ENCODE measurements at regions not wholly inside any gene's neighbourhood (a gene's known extent, or its start where the extent isn't known, plus 50 kb on each side); places are given as distances from the start of the nearest gene placed in this dataset.

- TF ChIP-seq, protein P1, sequence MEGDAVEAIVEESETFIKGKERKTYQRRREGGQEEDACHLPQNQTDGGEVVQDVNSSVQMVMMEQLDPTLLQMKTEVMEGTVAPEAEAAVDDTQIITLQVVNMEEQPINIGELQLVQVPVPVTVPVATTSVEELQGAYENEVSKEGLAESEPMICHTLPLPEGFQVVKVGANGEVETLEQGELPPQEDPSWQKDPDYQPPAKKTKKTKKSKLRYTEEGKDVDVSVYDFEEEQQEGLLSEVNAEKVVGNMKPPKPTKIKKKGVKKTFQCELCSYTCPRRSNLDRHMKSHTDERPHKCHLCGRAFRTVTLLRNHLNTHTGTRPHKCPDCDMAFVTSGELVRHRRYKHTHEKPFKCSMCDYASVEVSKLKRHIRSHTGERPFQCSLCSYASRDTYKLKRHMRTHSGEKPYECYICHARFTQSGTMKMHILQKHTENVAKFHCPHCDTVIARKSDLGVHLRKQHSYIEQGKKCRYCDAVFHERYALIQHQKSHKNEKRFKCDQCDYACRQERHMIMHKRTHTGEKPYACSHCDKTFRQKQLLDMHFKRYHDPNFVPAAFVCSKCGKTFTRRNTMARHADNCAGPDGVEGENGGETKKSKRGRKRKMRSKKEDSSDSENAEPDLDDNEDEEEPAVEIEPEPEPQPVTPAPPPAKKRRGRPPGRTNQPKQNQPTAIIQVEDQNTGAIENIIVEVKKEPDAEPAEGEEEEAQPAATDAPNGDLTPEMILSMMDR (IDR thresholded peaks at IDR 0.05; ENCODE audit: insufficient read depth, low read length, missing control alignments): no peak
- POLR2A ChIA-PET: no interaction called here
- CTCF ChIA-PET: interaction anchor here (1.0 to 1.8 kb wide), 2 partner anchors 9 to 16 kb away, joined by 3 read pairs; no protein-coding TSS in a partner anchor
- H3K4me3 ChIP-seq (ENCODE audit: low read depth, low read length): no peak overlapping the region
- DNase-seq (ENCODE audit: low read depth, low spot score): no peak
Observed at GRCh38 chr22:22816171-22816514, 71.5 kb upstream of the IGLL5 start.

DNA sequence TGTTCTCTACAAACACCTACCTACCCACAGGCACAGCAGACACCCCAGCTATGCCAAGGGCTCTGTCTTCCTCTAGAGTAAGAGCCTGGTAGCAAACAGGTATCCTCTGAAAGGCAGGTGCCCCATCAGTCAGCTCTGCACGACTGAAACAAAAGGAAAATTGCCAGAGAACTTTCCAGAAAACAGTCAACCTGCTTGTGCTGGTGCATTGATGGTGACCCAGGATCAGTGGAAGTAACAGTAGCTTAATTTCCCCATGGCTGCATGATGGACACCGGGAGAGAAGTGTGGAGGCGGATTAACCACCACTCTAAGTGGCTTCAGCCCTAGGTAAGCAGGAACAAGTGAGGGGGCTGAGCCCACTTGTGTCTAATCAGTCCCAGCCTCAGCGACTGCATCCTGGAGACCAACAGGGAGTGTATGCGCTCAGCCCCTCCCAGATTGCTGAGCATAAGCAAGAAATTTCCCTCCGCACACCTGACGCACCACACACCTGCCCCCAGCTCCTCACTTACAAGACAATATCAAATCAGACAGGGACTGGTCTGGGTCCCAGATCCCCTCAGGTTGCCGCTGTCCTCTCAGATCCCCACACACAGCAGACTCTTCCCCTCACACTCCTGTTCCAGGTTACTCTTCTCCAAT, 70.7 kb upstream of the IGLL5 start:
- DNase-seq (ENCODE audit: low read depth, low spot score): no peak
- H3K4me3 ChIP-seq (ENCODE audit: low read depth, low read length): no peak overlapping the region
- TF ChIP-seq, protein P1 (IDR thresholded peaks at IDR 0.05; ENCODE audit: insufficient read depth, low read length, missing control alignments): no peak
- ChIA-PET CTCF (interaction anchor here (1.0 kb wide), 1 partner anchor 9 kb away, joined by 3 read pairs; no protein-coding TSS in a partner anchor), POLR2A (no interaction called here)

- ChIA-PET CTCF (interaction anchor here (0.7 to 1.1 kb wide), 3 partner anchors 8 to 10 kb away, joined by 3 read pairs; no protein-coding TSS in a partner anchor), POLR2A (no interaction called here)
- TF ChIP-seq, protein P1 (IDR thresholded peaks at IDR 0.05; ENCODE audit: insufficient read depth, low read length, missing control alignments): no peak
- no peak overlapping the region for H3K4me3 ChIP-seq (ENCODE audit: low read depth, low read length)
- DNase-seq (ENCODE audit: low read depth, low spot score): no peak
Observed at GRCh38 chr22:22817468-22818201, 70.0 kb upstream of the IGLL5 start.

DNA sequence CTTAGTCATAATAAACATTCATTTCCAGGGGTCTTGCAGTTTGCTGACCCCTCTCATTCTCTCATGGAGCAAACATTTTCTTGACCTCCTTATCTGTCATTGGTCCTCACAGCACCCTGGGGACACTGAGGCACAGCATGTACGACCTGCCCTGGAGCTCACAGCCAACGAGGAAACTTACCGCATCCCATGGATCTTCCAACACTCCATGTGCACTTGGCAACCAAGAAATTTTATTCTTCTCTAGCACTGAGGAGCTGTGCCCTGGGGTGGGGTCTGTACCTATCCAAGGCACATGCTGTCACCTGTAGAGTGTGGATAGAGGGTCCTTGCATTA, 69.4 kb upstream of the IGLL5 start:
- H3K4me3 ChIP-seq (ENCODE audit: low read depth, low read length): no peak overlapping the region
- TF ChIP-seq, protein P1 (IDR thresholded peaks at IDR 0.05; ENCODE audit: insufficient read depth, low read length, missing control alignments): no peak
- no peak for DNase-seq (ENCODE audit: low read depth, low spot score)
- POLR2A ChIA-PET: no interaction called here
- CTCF ChIA-PET: interaction anchor here (0.7 to 1.1 kb wide), 2 partner anchors 8 to 11 kb away, joined by 3 read pairs; no protein-coding TSS in a partner anchor

DNA sequence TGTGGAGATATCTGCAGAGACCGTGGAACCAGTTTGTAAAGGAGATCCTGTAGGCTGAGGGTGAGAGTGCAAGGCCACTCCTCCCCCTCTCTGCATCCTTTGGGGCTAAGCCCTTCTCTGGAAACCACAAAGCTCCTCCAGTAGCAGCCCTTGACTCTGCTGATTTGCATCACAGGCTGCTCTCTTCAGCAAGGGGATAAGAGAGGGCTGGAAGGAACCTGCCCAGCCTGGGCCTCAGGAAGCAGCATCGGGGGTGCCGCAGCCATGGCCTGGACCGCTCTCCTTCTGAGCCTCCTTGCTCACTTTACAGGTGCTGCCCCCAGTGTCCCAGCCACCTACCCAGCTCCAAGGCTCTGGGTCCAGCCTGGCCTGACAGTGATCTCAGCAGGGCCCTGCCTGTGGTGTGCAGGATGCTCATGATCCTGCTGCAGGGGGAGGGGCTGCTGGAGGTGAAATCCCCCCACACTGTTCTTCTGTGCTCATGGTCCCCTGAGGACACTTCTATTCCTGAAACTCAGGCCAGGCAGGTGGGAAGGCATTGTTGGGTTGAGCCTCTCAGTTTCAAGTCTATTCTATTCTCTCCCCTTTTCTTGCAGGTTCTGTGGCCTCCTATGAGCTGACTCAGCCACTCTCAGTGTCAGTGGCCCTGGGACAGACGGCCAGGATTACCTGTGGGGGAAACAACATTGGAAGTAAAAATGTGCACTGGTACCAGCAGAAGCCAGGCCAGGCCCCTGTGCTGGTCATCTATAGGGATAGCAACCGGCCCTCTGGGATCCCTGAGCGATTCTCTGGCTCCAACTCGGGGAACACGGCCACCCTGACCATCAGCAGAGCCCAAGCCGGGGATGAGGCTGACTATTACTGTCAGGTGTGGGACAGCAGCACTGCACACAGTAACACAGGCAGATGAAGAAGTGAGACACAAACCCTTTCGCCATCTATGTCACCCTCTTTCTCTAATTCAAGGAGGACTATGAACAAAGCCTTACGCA, 68.5 kb upstream of the IGLL5 start:
- TF ChIP-seq, protein P1 (IDR thresholded peaks at IDR 0.05; ENCODE audit: insufficient read depth, low read length, missing control alignments): no peak
- DNase-seq (ENCODE audit: low read depth, low spot score): no peak
- H3K4me3 ChIP-seq (ENCODE audit: low read depth, low read length): no peak overlapping the region
- CTCF ChIA-PET: interaction anchor here (1.1 kb wide), 1 partner anchor 9 kb away, joined by 3 read pairs; no protein-coding TSS in a partner anchor
- POLR2A ChIA-PET: no interaction called here

All from AG04449 (cell line).